ENCODE measurements at regions not wholly inside any gene's neighbourhood (a gene's known extent, or its start where the extent isn't known, plus 50 kb on each side); places are given as distances from the start of the nearest gene placed in this dataset.

DNA sequence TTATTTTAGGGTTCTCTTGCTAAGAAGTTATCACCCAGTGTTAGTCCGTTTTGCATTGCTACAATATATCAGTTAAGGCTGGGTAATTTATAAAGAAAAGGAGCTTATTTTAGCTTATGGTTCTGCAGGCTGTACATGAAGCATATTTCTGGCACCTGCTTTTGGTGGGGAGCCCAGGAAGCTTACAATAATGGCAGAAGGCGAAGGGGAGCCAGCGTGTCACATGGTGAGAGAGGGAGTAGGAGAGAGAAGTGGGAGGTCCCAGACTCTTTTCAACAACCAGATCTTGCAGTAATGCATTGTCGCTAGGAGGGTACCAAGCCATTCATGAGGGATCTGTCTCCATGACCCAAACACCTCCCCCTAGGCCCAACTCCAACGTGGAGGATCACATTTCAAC, 688.8 kb upstream of the PIK3C3 start:
- no peaks in the 10 kb centered on the region for H3K9me3 ChIP-seq (ENCODE audit: control insufficient read depth, insufficient read depth, low read length)
- H3K27ac ChIP-seq (ENCODE audit: low read depth, low read length) = no peak overlapping the region
- no peaks in the 10 kb centered on the region for H3K79me2 ChIP-seq (ENCODE audit: control insufficient read depth, low read length)
- no peaks in the 10 kb centered on the region for H4K20me1 ChIP-seq (ENCODE audit: control insufficient read depth, insufficient read depth, low read depth, low read length)
- H3K4me2 ChIP-seq (ENCODE audit: low read length) = no peak overlapping the region
- TF ChIP-seq, protein P1, sequence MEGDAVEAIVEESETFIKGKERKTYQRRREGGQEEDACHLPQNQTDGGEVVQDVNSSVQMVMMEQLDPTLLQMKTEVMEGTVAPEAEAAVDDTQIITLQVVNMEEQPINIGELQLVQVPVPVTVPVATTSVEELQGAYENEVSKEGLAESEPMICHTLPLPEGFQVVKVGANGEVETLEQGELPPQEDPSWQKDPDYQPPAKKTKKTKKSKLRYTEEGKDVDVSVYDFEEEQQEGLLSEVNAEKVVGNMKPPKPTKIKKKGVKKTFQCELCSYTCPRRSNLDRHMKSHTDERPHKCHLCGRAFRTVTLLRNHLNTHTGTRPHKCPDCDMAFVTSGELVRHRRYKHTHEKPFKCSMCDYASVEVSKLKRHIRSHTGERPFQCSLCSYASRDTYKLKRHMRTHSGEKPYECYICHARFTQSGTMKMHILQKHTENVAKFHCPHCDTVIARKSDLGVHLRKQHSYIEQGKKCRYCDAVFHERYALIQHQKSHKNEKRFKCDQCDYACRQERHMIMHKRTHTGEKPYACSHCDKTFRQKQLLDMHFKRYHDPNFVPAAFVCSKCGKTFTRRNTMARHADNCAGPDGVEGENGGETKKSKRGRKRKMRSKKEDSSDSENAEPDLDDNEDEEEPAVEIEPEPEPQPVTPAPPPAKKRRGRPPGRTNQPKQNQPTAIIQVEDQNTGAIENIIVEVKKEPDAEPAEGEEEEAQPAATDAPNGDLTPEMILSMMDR (IDR thresholded peaks at IDR 0.05; ENCODE audit: low read depth, low read length, poor library complexity, severe bottlenecking) = no peak
- TF ChIP-seq EZH2phosphoT487 (IDR thresholded peaks at IDR 0.05; ENCODE audit: borderline replicate concordance, low read length) = no peak
- no peaks in the 10 kb centered on the region for H3K9me2 ChIP-seq (replicated peaks; ENCODE audit: control insufficient read depth, low read length)
- H3K4me1 ChIP-seq (ENCODE audit: control insufficient read depth, low read length) = no peaks in the 10 kb centered on the region
- no peak overlapping the region for H3K4me3 ChIP-seq (ENCODE audit: low read length)
- H3F3A ChIP-seq (ENCODE audit: control insufficient read depth, insufficient read depth) = no peaks in the 10 kb centered on the region
- no peaks in the 10 kb centered on the region for H3K27me3 ChIP-seq (ENCODE audit: control insufficient read depth, low read length)
- no peaks in the 10 kb centered on the region for H3K36me3 ChIP-seq (ENCODE audit: control insufficient read depth, low read length)

DNA sequence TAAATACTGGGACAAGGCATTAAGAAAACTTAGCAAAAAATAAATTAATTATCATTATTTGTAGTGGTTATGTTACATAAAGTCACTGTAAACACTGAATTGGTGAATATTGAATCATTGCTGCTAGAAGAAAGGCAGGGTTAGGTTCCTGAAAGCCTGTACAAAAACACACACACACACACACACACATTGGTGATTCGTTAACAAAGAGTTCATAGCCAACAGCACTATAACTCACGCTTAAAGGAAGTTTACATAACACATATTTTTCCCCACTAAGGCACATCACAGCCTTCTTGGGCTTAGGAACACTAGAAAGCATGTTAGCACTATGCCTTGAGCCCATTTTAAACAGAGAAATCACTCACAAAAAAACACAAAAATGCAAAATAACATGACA, 690.0 kb upstream of the PIK3C3 start:
- Histone ChIP-seq H3K36me3 (ENCODE audit: control insufficient read depth, low read length) (no peaks in the 10 kb centered on the region), H3K27ac (ENCODE audit: low read depth, low read length) (no peak overlapping the region), H3K4me1 (ENCODE audit: control insufficient read depth, low read length) (no peaks in the 10 kb centered on the region), H3K9me3 (ENCODE audit: control insufficient read depth, insufficient read depth, low read length) (no peaks in the 10 kb centered on the region), H4K20me1 (ENCODE audit: control insufficient read depth, insufficient read depth, low read depth, low read length) (no peaks in the 10 kb centered on the region), H3K9me2 (replicated peaks; ENCODE audit: control insufficient read depth, low read length) (no peaks in the 10 kb centered on the region), H3F3A (ENCODE audit: control insufficient read depth, insufficient read depth) (no peaks in the 10 kb centered on the region), H3K4me3 (ENCODE audit: low read length) (no peak overlapping the region), H3K4me2 (ENCODE audit: low read length) (no peak overlapping the region), H3K79me2 (ENCODE audit: control insufficient read depth, low read length) (no peaks in the 10 kb centered on the region), H3K27me3 (ENCODE audit: control insufficient read depth, low read length) (no peaks in the 10 kb centered on the region)
- TF ChIP-seq, protein P1 (IDR thresholded peaks at IDR 0.05; ENCODE audit: low read depth, low read length, poor library complexity, severe bottlenecking) = no peak
- no peak for TF ChIP-seq EZH2phosphoT487 (IDR thresholded peaks at IDR 0.05; ENCODE audit: borderline replicate concordance, low read length)

DNA sequence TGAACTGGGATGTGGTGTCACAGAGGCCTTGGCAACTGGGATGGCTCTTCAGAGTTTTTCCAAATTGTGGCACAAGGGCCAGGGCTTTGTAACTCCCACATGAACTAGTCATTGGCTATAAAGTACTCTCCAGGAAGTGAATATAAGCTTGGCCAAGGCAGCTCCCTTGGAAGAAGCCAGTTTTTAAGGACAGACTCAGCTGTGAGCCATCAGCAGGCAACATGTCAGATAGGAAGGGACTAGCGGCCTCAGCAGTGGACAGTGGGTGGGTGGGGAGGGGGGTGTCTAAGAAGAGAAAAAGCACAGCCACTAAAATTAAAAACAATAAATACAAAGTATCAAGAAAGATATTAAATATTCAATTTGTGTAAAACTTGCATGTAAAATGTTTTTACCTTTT, 691.1 kb upstream of the PIK3C3 start:
- no peaks in the 10 kb centered on the region for H3F3A ChIP-seq (ENCODE audit: control insufficient read depth, insufficient read depth)
- H3K79me2 ChIP-seq (ENCODE audit: control insufficient read depth, low read length) = no peaks in the 10 kb centered on the region
- H4K20me1 ChIP-seq (ENCODE audit: control insufficient read depth, insufficient read depth, low read depth, low read length) = no peaks in the 10 kb centered on the region
- no peaks in the 10 kb centered on the region for H3K9me2 ChIP-seq (replicated peaks; ENCODE audit: control insufficient read depth, low read length)
- H3K27ac ChIP-seq (ENCODE audit: low read depth, low read length) = no peak overlapping the region
- no peak for TF ChIP-seq EZH2phosphoT487 (IDR thresholded peaks at IDR 0.05; ENCODE audit: borderline replicate concordance, low read length)
- TF ChIP-seq, protein P1 (IDR thresholded peaks at IDR 0.05; ENCODE audit: low read depth, low read length, poor library complexity, severe bottlenecking) = no peak
- no peaks in the 10 kb centered on the region for H3K9me3 ChIP-seq (ENCODE audit: control insufficient read depth, insufficient read depth, low read length)
- no peaks in the 10 kb centered on the region for H3K27me3 ChIP-seq (ENCODE audit: control insufficient read depth, low read length)
- no peaks in the 10 kb centered on the region for H3K36me3 ChIP-seq (ENCODE audit: control insufficient read depth, low read length)
- H3K4me3 ChIP-seq (ENCODE audit: low read length) = no peak overlapping the region
- no peak overlapping the region for H3K4me2 ChIP-seq (ENCODE audit: low read length)
- no peaks in the 10 kb centered on the region for H3K4me1 ChIP-seq (ENCODE audit: control insufficient read depth, low read length)

DNA sequence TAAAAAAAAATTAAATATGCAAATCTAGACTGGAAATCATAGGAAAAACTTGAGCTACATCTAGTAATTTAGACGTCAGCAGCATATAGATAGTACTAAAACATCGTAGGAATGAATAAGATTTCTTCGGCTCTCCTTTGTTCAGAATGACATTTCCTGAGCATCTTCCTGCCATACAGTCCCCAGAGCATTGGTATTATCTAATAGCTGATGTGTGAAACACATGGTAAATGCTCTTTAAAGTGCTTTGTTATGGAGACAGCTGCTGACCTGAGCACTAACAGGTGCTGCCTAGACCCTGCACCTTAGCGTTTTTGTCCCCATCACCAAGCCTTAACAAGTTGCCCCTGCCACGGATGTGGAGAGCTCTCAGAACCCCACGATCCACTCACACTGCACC, 692.3 kb upstream of the PIK3C3 start:
- TF ChIP-seq, protein P1 (IDR thresholded peaks at IDR 0.05; ENCODE audit: low read depth, low read length, poor library complexity, severe bottlenecking) = no peak
- no peak for TF ChIP-seq EZH2phosphoT487 (IDR thresholded peaks at IDR 0.05; ENCODE audit: borderline replicate concordance, low read length)
- H3K4me1 ChIP-seq (ENCODE audit: control insufficient read depth, low read length) = no peaks in the 10 kb centered on the region
- H3K79me2 ChIP-seq (ENCODE audit: control insufficient read depth, low read length) = no peaks in the 10 kb centered on the region
- H4K20me1 ChIP-seq (ENCODE audit: control insufficient read depth, insufficient read depth, low read depth, low read length) = no peaks in the 10 kb centered on the region
- no peak overlapping the region for H3K4me2 ChIP-seq (ENCODE audit: low read length)
- H3K36me3 ChIP-seq (ENCODE audit: control insufficient read depth, low read length) = no peaks in the 10 kb centered on the region
- no peak overlapping the region for H3K4me3 ChIP-seq (ENCODE audit: low read length)
- no peaks in the 10 kb centered on the region for H3K9me2 ChIP-seq (replicated peaks; ENCODE audit: control insufficient read depth, low read length)
- no peaks in the 10 kb centered on the region for H3K27me3 ChIP-seq (ENCODE audit: control insufficient read depth, low read length)
- H3F3A ChIP-seq (ENCODE audit: control insufficient read depth, insufficient read depth) = no peaks in the 10 kb centered on the region
- H3K9me3 ChIP-seq (ENCODE audit: control insufficient read depth, insufficient read depth, low read length) = no peaks in the 10 kb centered on the region
- no peak overlapping the region for H3K27ac ChIP-seq (ENCODE audit: low read depth, low read length)

All from DOHH2 (cell line).